ENCODE measurements at regions not wholly inside any gene's neighbourhood (a gene's known extent, or its start where the extent isn't known, plus 50 kb on each side); places are given as distances from the start of the nearest gene placed in this dataset.

GRCh38 chr3:127375151-127375930, 87.5 kb upstream of the PRR20G start:
- DNase-seq = no peak
- H3K79me2 ChIP-seq (ENCODE audit: insufficient read depth, low read length) = no peaks in the 10 kb centered on the region
- no peaks in the 10 kb centered on the region for H3K23me2 ChIP-seq (ENCODE audit: insufficient read length, low read depth, low read length, poor library complexity, severe bottlenecking)
- Mint-ChIP-seq H3K9me3 (no peaks in the 10 kb centered on the region), H3K27ac (no peak overlapping the region; a peak in 2 of 7 replicates), H3K4me1 (peaks cover 4 to 13% of the 10 kb centered on the region in 2 experiments; a peak in 3 of 4 replicates), H3K27me3 (ENCODE audit: low read depth) (peaks cover 5% of the 10 kb centered on the region), H3K36me3 (ENCODE audit: insufficient read depth in 1 of 3, low read depth in 3 of 3) (no peaks in the 10 kb centered on the region), H3K4me3 (no peak overlapping the region)
- H3K79me1 ChIP-seq (ENCODE audit: insufficient read depth, low read depth, low read length, poor library complexity, severe bottlenecking) = no peaks in the 10 kb centered on the region
- H3K9me3 ChIP-seq (ENCODE audit: control insufficient read depth, low read depth, low read length) = no peaks in the 10 kb centered on the region
- no peak overlapping the region for H2AK5ac ChIP-seq (ENCODE audit: insufficient read length, low read length)
- no peak overlapping the region for H3K4me2 ChIP-seq (ENCODE audit: insufficient read depth, insufficient read length, low read length)
- H3K4me1 ChIP-seq (ENCODE audit: insufficient read depth, low read length) = no peaks in the 10 kb centered on the region
- no peak overlapping the region for H4K91ac ChIP-seq (ENCODE audit: insufficient read length, low read depth, low read length)
- no peak overlapping the region for H4K8ac ChIP-seq (replicated peaks; ENCODE audit: insufficient read length, low read depth, low read length)
- no peak overlapping the region for H3K56ac ChIP-seq (ENCODE audit: insufficient read length, low read depth, low read length)
- no peaks in the 10 kb centered on the region for H3K27me3 ChIP-seq (ENCODE audit: insufficient read depth, low read length)
- H3K4ac ChIP-seq (ENCODE audit: low read depth, low read length) = no peak overlapping the region
- H2AFZ ChIP-seq (ENCODE audit: low read length) = no peak overlapping the region
- H3T11ph ChIP-seq (ENCODE audit: low read length) = no peak overlapping the region
- H2BK20ac ChIP-seq (ENCODE audit: low read depth, low read length, poor library complexity, severe bottlenecking) = no peak overlapping the region
- no peak for TF ChIP-seq CTCF (conservative IDR thresholded peaks at IDR 0.05)
- H3K14ac ChIP-seq (ENCODE audit: insufficient read depth, low read length) = no peak overlapping the region
- no peak overlapping the region for H3K23ac ChIP-seq (ENCODE audit: insufficient read length, low read depth, low read length)
- no peak overlapping the region for H2BK5ac ChIP-seq (ENCODE audit: insufficient read length, low read length)
- H3K27ac ChIP-seq (ENCODE audit: insufficient read length, low read depth, low read length) = no peak overlapping the region
- no CpG with 5 or more reads among the region's 13 CpGs for WGBS (ENCODE audit: extremely low coverage, insufficient read length, low lambda C conversion rate)
- no peak overlapping the region for H2BK12ac ChIP-seq (ENCODE audit: insufficient read length, low read depth, low read length)
- H4K5ac ChIP-seq (ENCODE audit: insufficient read length, low read depth, low read length) = no peak overlapping the region
- no peak overlapping the region for H3K9ac ChIP-seq (ENCODE audit: extremely low read depth, insufficient read length, low read length)
- no peaks in the 10 kb centered on the region for H4K20me1 ChIP-seq (ENCODE audit: control insufficient read depth, insufficient read depth, insufficient read length)
- no peak overlapping the region for H2BK15ac ChIP-seq (ENCODE audit: low read depth, low read length)
- no peak overlapping the region for H3K18ac ChIP-seq (ENCODE audit: insufficient read length, low read depth, low read length)
- H2BK120ac ChIP-seq (ENCODE audit: low read depth, low read length, poor library complexity, severe bottlenecking) = no peak overlapping the region
